ENCODE measurements at regions not wholly inside any gene's neighbourhood (a gene's known extent, or its start where the extent isn't known, plus 50 kb on each side); places are given as distances from the start of the nearest gene placed in this dataset.

- intact Hi-C loops (cut with micrococcal nuclease) (no loop called here), in situ Hi-C loops (cut with MboI) (no loop called here)
- BruUV-seq (replicated peaks), result no TSS peak
- Histone ChIP-seq H3K27me3 (ENCODE audit: control insufficient read depth in 2 of 2, insufficient read depth in 2 of 2, low read length in 2 of 2) (peaks cover 4 to 7% of the 10 kb centered on the region in 2 experiments; a peak in 3 of 5 replicates), H3K4me2 (ENCODE audit: insufficient read depth, low read length) (no peak overlapping the region), H3K9me3 (replicated peaks; ENCODE audit: control insufficient read depth, insufficient read depth, low read depth, low read length) (no peaks in the 10 kb centered on the region), H3K9me1 (ENCODE audit: control insufficient read depth, insufficient read depth, low read length) (no peaks in the 10 kb centered on the region), H3K36me3 (ENCODE audit: control insufficient read depth, insufficient read depth, low read length) (no peaks in the 10 kb centered on the region), H3K79me2 (ENCODE audit: control insufficient read depth, insufficient read depth, low read length) (no peaks in the 10 kb centered on the region), H3K4me3 (no peak overlapping the region), H3K27ac (ENCODE audit: extremely low read depth, low read depth, low read length) (no peak overlapping the region), H2AFZ (ENCODE audit: low read depth, low read length) (no peak overlapping the region), H4K20me1 (replicated peaks; ENCODE audit: control insufficient read depth, insufficient read depth, low read length) (no peaks in the 10 kb centered on the region), H3K4me1 (replicated peaks in 1 of 2; ENCODE audit: control insufficient read depth in 2 of 2, insufficient read depth in 2 of 2, low read length in 2 of 2) (no peaks in the 10 kb centered on the region), H3K9ac (ENCODE audit: insufficient read depth in 1 of 2, low read depth in 2 of 2, low read length in 2 of 2) (no peak overlapping the region)
- FAIRE-seq (no peak), DNase-seq (ENCODE audit: extremely low read depth in 1 of 4, low spot score in 3 of 4) (no peak), ATAC-seq (no peak)
- ChIA-PET CTCF (ENCODE audit: low intra/inter-chr PET ratio) (no interaction called here), POLR2A (no interaction called here)
- WGBS (ENCODE audit: insufficient coverage, low coverage, missing lambda C conversion rate), result 0% methylated on average over 5 of the region's 5 CpGs
- no peak for TF ChIP-seq CCAR2 (IDR thresholded peaks at IDR 0.05; ENCODE audit: low read depth, low read length)
- no peak for TF ChIP-seq ZBTB40 (IDR thresholded peaks at IDR 0.05)
- TF ChIP-seq ZBTB40 (CRISPR knock-in tag; IDR thresholded peaks at IDR 0.05), result no peak
- no peak for TF ChIP-seq KAT7 (CRISPR knock-in tag; IDR thresholded peaks at IDR 0.05; ENCODE audit: borderline replicate concordance)
- no peak for TF ChIP-seq ZZZ3 (IDR thresholded peaks at IDR 0.05)
- no peak for TF ChIP-seq PTRF (tag; IDR thresholded peaks at IDR 0.05)
- no peak for TF ChIP-seq HSF4 (CRISPR knock-in tag; IDR thresholded peaks at IDR 0.05; ENCODE audit: borderline replicate concordance)
- no peak for TF ChIP-seq ZMIZ1 (IDR thresholded peaks at IDR 0.05; ENCODE audit: low read depth in 2 of 2, low read length in 2 of 2)
- no peak for TF ChIP-seq GTF2B (IDR thresholded peaks at IDR 0.05; ENCODE audit: extremely low read depth, insufficient read length)
Observed at GRCh38 chr16:79463841-79464240, 136.7 kb downstream of the MAF start.
